ENCODE measurements at regions not wholly inside any gene's neighbourhood (a gene's known extent, or its start where the extent isn't known, plus 50 kb on each side); places are given as distances from the start of the nearest gene placed in this dataset.
"Not testable (repeated sequence)": the region's sequence is repeated elsewhere in the genome, so short reads cannot be mapped to it uniquely, and the experiment has no call there.

DNA sequence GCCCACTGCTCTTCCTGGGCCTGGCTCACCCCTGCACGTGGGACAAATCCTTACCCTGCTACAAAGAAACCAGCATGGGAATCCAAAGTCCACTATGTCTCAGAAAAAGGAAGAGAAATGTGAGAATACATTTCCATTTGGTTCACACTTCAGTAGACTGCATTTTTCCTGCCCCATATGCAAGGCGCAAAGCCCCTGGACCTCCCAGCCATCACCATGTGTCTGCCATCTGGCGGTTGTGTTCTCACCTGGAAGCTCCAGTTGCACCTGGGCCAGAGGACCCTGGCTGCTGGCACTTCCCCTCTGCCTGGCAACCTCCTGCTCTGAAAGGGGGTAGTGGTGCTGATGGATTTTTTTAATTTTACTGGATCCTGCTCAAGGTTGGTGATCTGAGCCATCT, 86.0 kb downstream of the TRIM43 start:
- TF ChIP-seq CTCF, POLR2AphosphoS5, EP300, POLR2A (IDR thresholded peaks at IDR 0.05): not testable (repeated sequence)
